Astrocyte of the cerebellum (primary cell): ENCODE measurements at regions not wholly inside any gene's neighbourhood (a gene's known extent, or its start where the extent isn't known, plus 50 kb on each side); places are given as distances from the start of the nearest gene placed in this dataset.

Source experiments
- DNase-seq: peaks from one replicate; pipeline ENCODE4 v3.0.0-alpha.2; 2011; ENCODE audit warnings: low read depth
- H3K4me3 ChIP-seq: 2 replicates; pipeline ENCODE4 v1.5.1; 2011; ENCODE audit warnings: mild to moderate bottlenecking, low read depth, low read length, moderate library complexity
- in situ Hi-C: cut with HindIII; loops from 2 replicates; pipeline ENCODE4 v1.10.0; 2017; ENCODE audit warnings: low sequenced_read_pairs
- TF ChIP-seq, protein P1 (sequence below): IDR thresholded peaks from 2 replicates; pipeline ENCODE4 v1.5.1; 2012; ENCODE audit warnings: low read length, low read depth, moderate library complexity, mild to moderate bottlenecking; ENCODE audit errors: missing control alignments

DNA sequence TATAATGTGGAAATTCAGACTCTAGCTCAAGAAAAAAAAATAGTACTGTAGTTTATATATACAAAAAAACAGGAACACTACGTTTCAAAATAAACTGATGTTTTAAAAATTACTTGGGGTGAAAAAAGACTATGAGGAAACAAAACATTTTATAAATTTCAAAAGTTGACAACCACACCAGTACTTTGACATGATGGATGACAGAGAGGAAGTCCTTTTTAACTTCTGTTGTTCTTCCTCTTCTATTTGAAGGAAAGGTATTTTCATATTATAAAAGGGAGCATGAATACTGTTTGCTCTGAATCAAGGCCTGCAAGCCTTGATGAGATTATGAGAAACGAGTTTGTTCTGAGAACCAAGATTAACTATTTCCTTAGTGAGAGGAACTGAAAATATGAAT is 456.9 kb downstream of the TAF11L14 start:
- TF ChIP-seq, protein P1, sequence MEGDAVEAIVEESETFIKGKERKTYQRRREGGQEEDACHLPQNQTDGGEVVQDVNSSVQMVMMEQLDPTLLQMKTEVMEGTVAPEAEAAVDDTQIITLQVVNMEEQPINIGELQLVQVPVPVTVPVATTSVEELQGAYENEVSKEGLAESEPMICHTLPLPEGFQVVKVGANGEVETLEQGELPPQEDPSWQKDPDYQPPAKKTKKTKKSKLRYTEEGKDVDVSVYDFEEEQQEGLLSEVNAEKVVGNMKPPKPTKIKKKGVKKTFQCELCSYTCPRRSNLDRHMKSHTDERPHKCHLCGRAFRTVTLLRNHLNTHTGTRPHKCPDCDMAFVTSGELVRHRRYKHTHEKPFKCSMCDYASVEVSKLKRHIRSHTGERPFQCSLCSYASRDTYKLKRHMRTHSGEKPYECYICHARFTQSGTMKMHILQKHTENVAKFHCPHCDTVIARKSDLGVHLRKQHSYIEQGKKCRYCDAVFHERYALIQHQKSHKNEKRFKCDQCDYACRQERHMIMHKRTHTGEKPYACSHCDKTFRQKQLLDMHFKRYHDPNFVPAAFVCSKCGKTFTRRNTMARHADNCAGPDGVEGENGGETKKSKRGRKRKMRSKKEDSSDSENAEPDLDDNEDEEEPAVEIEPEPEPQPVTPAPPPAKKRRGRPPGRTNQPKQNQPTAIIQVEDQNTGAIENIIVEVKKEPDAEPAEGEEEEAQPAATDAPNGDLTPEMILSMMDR: no peak
- no peak overlapping the region for H3K4me3 ChIP-seq
- no peak for DNase-seq
- in situ Hi-C loops: no loop called here

DNA sequence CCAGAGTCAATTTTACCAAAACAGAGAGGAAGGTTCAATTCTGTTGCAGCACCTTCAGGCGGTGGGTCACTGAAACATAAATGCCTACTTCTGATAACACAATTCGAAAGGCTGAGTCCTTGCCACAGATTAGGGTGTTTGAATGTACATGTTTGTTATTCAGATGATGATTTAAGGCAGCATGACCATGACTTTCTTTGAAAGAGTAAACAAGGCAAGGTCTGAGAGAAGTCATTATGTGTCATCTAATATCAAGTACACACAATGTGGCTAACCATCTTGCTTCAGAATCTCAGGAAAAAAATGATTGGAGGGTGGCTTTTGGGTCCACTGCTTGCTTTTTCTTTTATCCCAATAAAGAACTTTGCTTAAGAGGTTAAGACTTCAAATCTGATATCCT is 457.5 kb downstream of the TAF11L14 start:
- no peak for DNase-seq
- in situ Hi-C loops: no loop called here
- no peak overlapping the region for H3K4me3 ChIP-seq
- TF ChIP-seq, protein P1: no peak

DNA sequence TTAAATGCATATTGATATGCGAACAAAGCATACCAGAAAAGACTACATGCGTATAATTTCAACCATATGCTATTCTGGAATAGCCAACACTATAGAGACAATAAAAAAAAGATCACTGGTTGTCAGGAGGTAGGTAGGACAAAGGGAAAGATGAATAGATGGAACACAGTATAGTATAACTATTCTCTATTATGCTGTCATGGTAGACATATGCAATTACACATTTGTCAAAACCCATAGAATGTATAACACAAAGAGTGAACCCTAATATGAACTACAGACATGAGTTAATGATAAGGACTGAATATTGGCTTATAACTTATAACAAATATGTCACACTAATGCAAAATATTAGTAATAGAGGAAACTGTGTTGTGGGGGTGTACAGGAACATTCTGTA is 460.8 kb downstream of the TAF11L14 start:
- in situ Hi-C loops: no loop called here
- DNase-seq: no peak
- TF ChIP-seq, protein P1: no peak
- H3K4me3 ChIP-seq: no peak overlapping the region

DNA sequence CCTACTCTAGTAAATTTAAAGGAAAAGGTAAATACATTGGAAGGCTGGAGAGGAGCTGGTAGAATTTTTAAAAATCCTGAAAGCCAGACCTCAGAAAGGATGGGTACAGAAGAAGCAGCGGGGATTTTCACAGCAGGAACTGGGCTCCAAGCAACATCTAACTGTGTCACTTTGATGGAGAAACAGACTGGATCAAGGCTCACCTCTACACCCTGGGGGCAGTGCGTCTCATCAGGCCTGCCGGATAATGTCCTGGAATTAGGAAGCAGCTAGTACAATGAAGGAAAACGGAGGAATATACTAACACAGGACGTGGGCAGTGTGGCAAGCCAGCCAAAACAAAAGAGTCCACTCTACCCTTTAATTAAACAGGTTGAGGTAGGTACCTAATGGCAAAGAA is 463.6 kb downstream of the TAF11L14 start:
- in situ Hi-C loops: no loop called here
- H3K4me3 ChIP-seq: no peak overlapping the region
- DNase-seq: no peak
- TF ChIP-seq, protein P1: no peak

DNA sequence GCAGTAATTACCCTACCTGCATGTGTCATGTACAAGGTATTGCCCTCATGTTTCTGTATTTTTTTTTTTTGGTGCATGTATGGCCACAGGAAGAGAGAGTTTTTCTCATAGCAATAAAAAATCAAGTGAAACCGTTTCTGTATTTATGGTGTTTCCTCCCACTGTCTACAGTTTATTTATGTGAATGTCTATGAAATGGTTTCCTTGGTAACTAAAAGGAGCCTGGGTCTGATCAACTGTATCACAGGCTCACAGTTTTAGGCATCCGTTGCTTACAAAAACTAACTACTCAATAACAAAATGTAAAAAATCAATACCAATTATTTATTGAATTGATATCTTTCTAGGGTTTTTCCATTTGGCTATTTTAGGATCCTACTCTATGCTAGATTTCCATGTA is 464.4 kb downstream of the TAF11L14 start:
- TF ChIP-seq, protein P1: no peak
- no peak overlapping the region for H3K4me3 ChIP-seq
- in situ Hi-C loops: no loop called here
- no peak for DNase-seq

DNA sequence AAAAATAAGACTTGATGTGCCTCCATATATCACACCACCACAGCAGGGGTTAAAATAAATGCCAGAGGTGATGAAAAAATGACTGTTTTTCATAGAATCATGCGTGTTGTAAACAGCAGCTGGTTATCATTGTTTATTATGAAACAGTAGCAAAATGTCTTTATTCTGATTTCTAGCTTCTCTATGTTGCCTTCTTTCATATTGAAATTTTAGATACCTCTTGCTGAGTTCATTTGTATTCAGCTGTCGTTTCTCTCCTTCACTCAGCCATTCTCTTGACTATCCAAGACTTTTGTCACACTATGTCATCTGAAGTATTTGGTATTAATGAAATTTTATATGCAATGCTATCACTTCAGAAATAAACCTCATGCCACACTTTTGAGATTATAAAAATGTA is 465.0 kb downstream of the TAF11L14 start:
- no peak overlapping the region for H3K4me3 ChIP-seq
- DNase-seq: no peak
- TF ChIP-seq, protein P1: no peak
- in situ Hi-C loops: no loop called here

DNA sequence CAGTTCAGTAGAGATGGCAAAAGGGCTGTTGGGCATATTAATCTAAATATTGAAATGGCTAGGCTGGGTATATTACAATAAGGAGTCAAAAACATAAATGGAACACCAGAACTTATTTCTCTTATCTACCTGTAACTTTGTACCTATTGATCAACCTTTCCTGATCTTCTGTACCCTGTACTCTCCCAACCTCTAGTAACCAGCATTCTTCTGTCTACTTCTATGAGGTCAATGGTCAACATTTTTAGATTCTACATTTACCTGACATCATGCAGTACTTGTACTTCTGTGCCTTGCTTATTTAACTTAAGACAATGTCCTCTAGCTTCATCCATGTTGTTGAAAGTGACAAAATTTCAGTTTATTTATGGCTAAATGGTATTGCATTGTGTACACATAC is 467.3 kb downstream of the TAF11L14 start:
- TF ChIP-seq, protein P1: no peak
- H3K4me3 ChIP-seq: no peak overlapping the region
- no peak for DNase-seq
- in situ Hi-C loops: no loop called here
